Lower leg skin (tissue), 3 donors: ENCODE measurements at regions not wholly inside any gene's neighbourhood (a gene's known extent, or its start where the extent isn't known, plus 50 kb on each side); places are given as distances from the start of the nearest gene placed in this dataset.

ENCODE experiments used
- CTCF ChIP-seq, 3 donors: fragments of 450-650 bp; IDR thresholded peaks; one replicate each; pipeline ENCODE4 v1.5.1; 2016; ENCODE audit warnings: antibody characterized with exemption in 3 of 3, mild to moderate bottlenecking in 3 of 3, moderate library complexity in 2 of 3
- POLR2A ChIP-seq, 2 donors: fragments of 450-650 bp; IDR thresholded peaks; one replicate each; pipeline ENCODE4 v1.6.1; 2016 to 2017; ENCODE audit warnings: antibody characterized with exemption in 2 of 2, mild to moderate bottlenecking in 1 of 2, moderate library complexity in 1 of 2

DNA sequence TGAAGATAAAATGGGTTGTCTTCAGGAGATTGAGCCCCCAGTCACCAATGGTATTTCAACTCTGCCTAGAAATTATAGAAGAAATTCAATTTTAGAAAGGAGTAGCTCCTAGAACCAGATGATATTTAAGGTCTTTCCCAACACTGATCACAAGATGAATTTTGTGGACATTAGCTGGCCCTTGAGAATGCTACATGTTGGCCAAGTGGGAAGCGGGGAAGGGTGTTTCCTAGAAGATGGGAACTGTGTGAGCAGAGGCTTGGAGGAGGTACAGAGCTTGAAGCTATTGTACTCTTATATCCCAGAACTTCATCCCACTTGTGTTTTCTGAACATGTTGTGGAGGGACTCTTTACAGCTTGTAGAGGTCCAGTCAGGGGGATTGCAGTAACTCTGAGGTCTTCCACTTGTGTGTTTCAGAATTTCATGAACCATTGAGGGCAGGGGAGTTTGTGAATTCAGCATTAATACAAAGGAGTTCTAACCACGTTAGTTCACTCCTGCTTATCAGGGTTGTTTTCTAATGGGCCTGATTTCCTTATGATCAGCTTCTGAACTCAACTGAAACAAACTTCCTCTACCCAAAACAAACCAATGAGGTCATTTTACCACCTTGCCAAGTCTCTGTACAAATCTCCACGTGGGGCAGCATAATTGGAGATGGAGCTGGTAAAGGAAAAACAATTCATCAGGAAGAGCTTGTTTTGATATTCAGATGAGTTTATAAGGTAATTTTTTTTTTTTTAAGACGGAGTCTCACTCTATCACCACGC, 152.6 kb upstream of the TPM1 start:
- TF ChIP-seq CTCF (IDR thresholded peaks at IDR 0.05) (no peak), POLR2A (IDR thresholded peaks at IDR 0.05) (no peak)
